Lung (tissue), 11 donors: ENCODE measurements at regions not wholly inside any gene's neighbourhood (a gene's known extent, or its start where the extent isn't known, plus 50 kb on each side); places are given as distances from the start of the nearest gene placed in this dataset.

ENCODE experiments used
- ATAC-seq: fragments of 200-7000 bp; cut with Tn5 transposase; one replicate; pipeline ENCODE4 v1.9.1; 2020; ENCODE audit warnings: moderate number of reproducible peaks; ENCODE audit not compliant: insufficient read depth, low FRiP score
- DNase-seq, 3 donors: peaks; one replicate each; pipeline ENCODE4 v3.0.0-alpha.2; 2013 to 2017
- H3K27ac ChIP-seq, 2 donors: one replicate each; pipeline ENCODE4 v1.5.1; 2013; ENCODE audit warnings: mild to moderate bottlenecking in 2 of 2, moderate library complexity in 2 of 2, control low read depth in 1 of 2, inconsistent platforms in 1 of 2, low read depth in 1 of 2, low read length in 1 of 2
- H3K27me3 ChIP-seq, 3 donors: one replicate each; pipeline ENCODE4 v1.5.1; 2013; ENCODE audit warnings: low read length in 2 of 3; ENCODE audit not compliant: control insufficient read depth in 3 of 3, insufficient read depth in 3 of 3
- H3K36me3 ChIP-seq, 4 donors: one replicate each; pipeline ENCODE4 v1.5.1; 2013; ENCODE audit warnings: low read length in 4 of 4, mild to moderate bottlenecking in 1 of 4, moderate library complexity in 1 of 4; ENCODE audit not compliant: control insufficient read depth in 4 of 4, insufficient read depth in 4 of 4
- H3K4me1 ChIP-seq, 5 donors: one replicate each; pipeline ENCODE4 v1.5.1; 2013; ENCODE audit warnings: low read length in 5 of 5, mild to moderate bottlenecking in 2 of 5, moderate library complexity in 1 of 5; ENCODE audit not compliant: control insufficient read depth in 5 of 5, insufficient read depth in 5 of 5
- H3K4me3 ChIP-seq: one replicate; pipeline ENCODE4 v1.5.1; 2013; ENCODE audit warnings: mild to moderate bottlenecking, control low read depth, moderate library complexity
- H3K9ac ChIP-seq, 2 donors: one replicate each; pipeline ENCODE4 v1.5.1; 2013; ENCODE audit warnings: low read length in 2 of 2, control low read depth in 1 of 2; ENCODE audit not compliant: insufficient read depth in 1 of 2
- H3K9me3 ChIP-seq, 4 donors: one replicate each; pipeline ENCODE4 v1.5.1; 2013; ENCODE audit warnings: low read length in 3 of 4, mild to moderate bottlenecking in 1 of 4, moderate library complexity in 1 of 4; ENCODE audit not compliant: control insufficient read depth in 4 of 4, insufficient read depth in 3 of 4
- CTCF ChIP-seq: IDR thresholded peaks from 2 replicates; pipeline ENCODE4 v1.5.1; 2012; ENCODE audit warnings: mild to moderate bottlenecking; ENCODE audit errors: control extremely low read depth, extremely low read depth
- WGBS, 2 donors: extraction: QIAGEN DNeasy Blood & Tissue Kit; methylation state at CpG; one replicate each; pipeline ENCODE4 v1.1.7; 2013; 5-methylcytosine and 5-hydroxymethylcytosine counted together
- donor health status: control.
- donor health status: control.
- donor health status: Bipolar disorder and iron deficiency.
- donor health status: healthy.
- donor health status: DM: yes; HTN: yes; CAD: no.

GRCh38 chr18:40676668-40677067 is 1278.4 kb upstream of the PIK3C3 start:
- no peak overlapping the region for H3K4me3 ChIP-seq
- ATAC-seq (no peak), DNase-seq (no peak)
- no peaks in the 10 kb centered on the region for H3K9me3 ChIP-seq
- WGBS, 2 donors: 47 to 90% methylated on average over 1 of the region's 1 CpG
- H3K4me1 ChIP-seq: no peaks in the 10 kb centered on the region
- no peak overlapping the region for H3K9ac ChIP-seq
- H3K27me3 ChIP-seq: no peaks in the 10 kb centered on the region
- no peaks in the 10 kb centered on the region for H3K36me3 ChIP-seq
- no peak for TF ChIP-seq CTCF
- H3K27ac ChIP-seq: no peak overlapping the region

DNA sequence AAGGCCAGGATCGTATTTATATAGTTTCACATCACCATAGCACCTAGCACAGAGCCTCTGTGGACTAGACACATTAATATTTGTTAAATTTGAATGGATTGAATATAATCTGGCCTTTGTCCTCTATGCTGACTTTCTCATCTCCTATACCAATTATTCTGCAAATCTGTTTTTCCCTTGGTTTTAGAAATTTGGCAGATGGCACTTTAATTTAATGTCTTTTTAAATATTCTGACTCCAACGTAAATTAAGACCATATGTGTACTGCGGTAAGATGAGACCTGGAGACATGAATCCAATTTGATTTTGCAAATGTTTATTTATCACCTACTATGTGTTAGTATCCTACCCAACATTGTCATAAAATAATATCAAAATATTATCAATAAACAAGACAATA is 1281.9 kb upstream of the PIK3C3 start:
- Histone ChIP-seq H3K4me1 (no peaks in the 10 kb centered on the region), H3K4me3 (no peak overlapping the region), H3K9me3 (no peaks in the 10 kb centered on the region), H3K27me3 (no peaks in the 10 kb centered on the region), H3K36me3 (no peaks in the 10 kb centered on the region), H3K27ac (no peak overlapping the region), H3K9ac (no peak overlapping the region)
- no peak for ATAC-seq
- TF ChIP-seq CTCF: no peak
- 60 to 80% methylated on average over 3 of the region's 3 CpGs for WGBS, 2 donors
- no peak for DNase-seq

DNA sequence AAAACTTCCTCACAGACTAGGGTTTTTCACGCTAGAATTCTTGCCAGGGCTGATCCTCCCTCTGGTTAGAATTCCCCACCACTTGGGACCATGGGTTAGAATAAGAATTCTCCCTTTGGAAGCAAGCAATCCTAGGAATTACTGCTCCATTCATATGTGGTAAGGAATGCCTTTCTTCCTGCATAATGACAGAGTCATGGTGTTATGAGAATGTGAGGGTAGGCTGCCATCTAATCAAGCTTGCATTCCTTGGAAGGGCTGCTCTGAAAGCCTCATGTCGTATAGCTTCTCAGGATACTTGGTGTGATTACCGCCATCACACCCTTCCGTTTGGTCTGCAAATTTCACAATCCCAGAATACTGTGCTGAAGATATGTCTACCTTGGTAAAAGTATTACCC is 1282.4 kb upstream of the PIK3C3 start:
- WGBS, 2 donors: 85 to 88% methylated on average over 4 of the region's 4 CpGs
- no peaks in the 10 kb centered on the region for H3K9me3 ChIP-seq
- H3K4me3 ChIP-seq: no peak overlapping the region
- ATAC-seq (no peak), DNase-seq (no peak)
- TF ChIP-seq CTCF: no peak
- H3K9ac ChIP-seq: no peak overlapping the region
- no peaks in the 10 kb centered on the region for H3K36me3 ChIP-seq
- no peak overlapping the region for H3K27ac ChIP-seq
- no peaks in the 10 kb centered on the region for H3K27me3 ChIP-seq
- no peaks in the 10 kb centered on the region for H3K4me1 ChIP-seq

DNA sequence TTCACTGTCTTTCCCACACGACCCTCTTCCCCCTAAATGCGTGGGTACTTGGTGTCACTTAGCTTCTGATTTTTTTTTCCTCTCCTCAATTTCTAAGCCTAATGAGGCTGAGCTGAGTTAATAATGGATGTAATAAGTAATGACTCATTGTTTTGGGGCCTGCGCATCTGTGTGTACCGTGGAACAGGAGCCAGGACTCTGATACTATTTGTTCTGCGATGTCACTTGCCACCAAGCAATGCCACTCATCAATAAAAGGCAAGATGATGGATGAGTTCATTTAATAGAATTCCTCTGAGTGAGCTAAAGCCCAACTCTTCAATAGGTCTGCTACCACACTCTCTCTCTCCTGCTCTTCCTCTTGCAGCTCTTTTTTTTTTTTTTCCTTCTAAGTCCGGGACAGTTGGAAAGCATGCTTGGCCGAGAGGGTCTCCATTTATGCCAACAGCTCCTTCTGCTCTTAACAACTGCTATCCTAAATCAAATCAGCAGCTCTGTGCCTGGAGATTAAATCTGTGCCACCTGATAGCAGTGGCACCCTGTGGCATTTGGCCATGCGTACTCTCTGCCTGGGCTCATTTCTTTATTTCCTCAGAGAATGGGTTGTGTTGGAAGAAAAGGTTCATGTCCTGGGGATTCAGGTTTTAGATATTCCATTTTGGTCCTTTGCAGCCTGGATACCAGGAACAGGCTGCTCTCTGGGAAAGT is 1284.2 kb upstream of the PIK3C3 start:
- ATAC-seq: no peak
- no peaks in the 10 kb centered on the region for H3K4me1 ChIP-seq
- WGBS, 2 donors: 77 to 88% methylated on average over 8 of the region's 8 CpGs
- no peak overlapping the region for H3K9ac ChIP-seq
- no peak overlapping the region for H3K27ac ChIP-seq
- DNase-seq: no peak
- H3K4me3 ChIP-seq: no peak overlapping the region
- no peaks in the 10 kb centered on the region for H3K9me3 ChIP-seq
- no peaks in the 10 kb centered on the region for H3K36me3 ChIP-seq
- H3K27me3 ChIP-seq: no peaks in the 10 kb centered on the region
- no peak for TF ChIP-seq CTCF
